Neutrophil (primary cell): ENCODE measurements at regions not wholly inside any gene's neighbourhood (a gene's known extent, or its start where the extent isn't known, plus 50 kb on each side); places are given as distances from the start of the nearest gene placed in this dataset.

ENCODE experiments used
- H3K27ac ChIP-seq: fragments of 200-600 bp; sonication (generic); 2 replicates; pipeline ENCODE4 v1.5.1; 2016; ENCODE audit warnings: mild to moderate bottlenecking, moderate library complexity
- H3K27me3 ChIP-seq: fragments of 200-600 bp; sonication (generic); 2 replicates; pipeline ENCODE4 v1.6.0; 2016; ENCODE audit warnings: mild to moderate bottlenecking
- H3K36me3 ChIP-seq: fragments of 200-600 bp; sonication (generic); 2 replicates; pipeline ENCODE4 v1.5.1; 2017
- H3K4me1 ChIP-seq, 2 experiments: fragments of 200-600 bp in 1 of 2; sonication (generic) in 1 of 2; 1 replicate in 1 of 2; 2 replicates in 1 of 2; pipeline versions ENCODE4 v1.5.1 to v1.6.1; 2013 to 2016; ENCODE audit warnings: low read depth in 1 of 2, low read length in 1 of 2, mild to moderate bottlenecking in 1 of 2, moderate library complexity in 1 of 2; ENCODE audit not compliant: control insufficient read depth in 1 of 2, insufficient read depth in 1 of 2
- H3K4me3 ChIP-seq, 2 experiments: fragments of 200-600 bp in 1 of 2; sonication (generic) in 1 of 2; 1 replicate in 1 of 2; 2 replicates in 1 of 2; pipeline ENCODE4 v1.5.1; 2013 to 2016; ENCODE audit warnings: low read depth in 1 of 2, low read length in 1 of 2, mild to moderate bottlenecking in 1 of 2, moderate library complexity in 1 of 2
- H3K9me3 ChIP-seq: fragments of 200-600 bp; sonication (generic); 2 replicates; pipeline ENCODE4 v1.5.1; 2016
- CTCF ChIP-seq: fragments of 200-600 bp; sonication (generic); IDR thresholded peaks from 2 replicates; pipeline ENCODE4 v1.5.1; 2016; ENCODE audit warnings: antibody characterized with exemption

GRCh38 chr15:69973102-69973714 lies 124.5 kb downstream of the TLE3 start:
- no peaks in the 10 kb centered on the region for H3K4me1 ChIP-seq
- peaks cover 17% of the 10 kb centered on the region for H3K27me3 ChIP-seq
- H3K27ac ChIP-seq = no peak overlapping the region
- no peaks in the 10 kb centered on the region for H3K9me3 ChIP-seq
- no peak for TF ChIP-seq CTCF
- no peak overlapping the region for H3K4me3 ChIP-seq
- no peaks in the 10 kb centered on the region for H3K36me3 ChIP-seq

- no peak overlapping the region for H3K4me3 ChIP-seq
- no peaks in the 10 kb centered on the region for H3K36me3 ChIP-seq
- H3K9me3 ChIP-seq = no peaks in the 10 kb centered on the region
- H3K4me1 ChIP-seq = no peaks in the 10 kb centered on the region
- no peak for TF ChIP-seq CTCF
- H3K27me3 ChIP-seq = peaks cover 17% of the 10 kb centered on the region
- H3K27ac ChIP-seq = no peak overlapping the region
Observed at GRCh38 chr15:69973880-69974279, 123.8 kb downstream of the TLE3 start.

GRCh38 chr15:69974321-69974720 lies 123.4 kb downstream of the TLE3 start:
- Histone ChIP-seq H3K27me3 (peaks cover 17% of the 10 kb centered on the region), H3K36me3 (no peaks in the 10 kb centered on the region), H3K27ac (no peak overlapping the region), H3K4me3 (no peak overlapping the region), H3K9me3 (no peaks in the 10 kb centered on the region), H3K4me1 (no peaks in the 10 kb centered on the region)
- no peak for TF ChIP-seq CTCF

- no peaks in the 10 kb centered on the region for H3K9me3 ChIP-seq
- no peak overlapping the region for H3K4me3 ChIP-seq
- TF ChIP-seq CTCF = no peak
- no peaks in the 10 kb centered on the region for H3K36me3 ChIP-seq
- no peaks in the 10 kb centered on the region for H3K4me1 ChIP-seq
- peaks cover 9% of the 10 kb centered on the region for H3K27me3 ChIP-seq
- H3K27ac ChIP-seq = no peak overlapping the region
Observed at GRCh38 chr15:69976366-69976994, 121.2 kb downstream of the TLE3 start.

GRCh38 chr15:69978603-69979002 lies 119.1 kb downstream of the TLE3 start:
- TF ChIP-seq CTCF = no peak
- no peak overlapping the region for H3K27ac ChIP-seq

More at GRCh38 chr15:69978603-69979002, 119.1 kb downstream of the TLE3 start:
- H3K36me3 ChIP-seq = no peaks in the 10 kb centered on the region
- H3K4me1 ChIP-seq = no peaks in the 10 kb centered on the region
- H3K4me3 ChIP-seq = no peak overlapping the region
- H3K27me3 ChIP-seq = peaks cover 24% of the 10 kb centered on the region
- no peaks in the 10 kb centered on the region for H3K9me3 ChIP-seq
